RWPE2 (cell line): ENCODE measurements at regions not wholly inside any gene's neighbourhood (a gene's known extent, or its start where the extent isn't known, plus 50 kb on each side); places are given as distances from the start of the nearest gene placed in this dataset.

ENCODE experiments used
- ATAC-seq: fragments of 200-7000 bp; cut with Tn5 transposase; 3 replicates; pipeline ENCODE4 v1.9.1; 2021; ENCODE audit warnings: low read depth
- DNase-seq: peaks from one replicate; pipeline ENCODE4 v3.0.0-alpha.2; 2020; ENCODE audit warnings: low spot score
- H3K27ac ChIP-seq: fragments of 450-650 bp; 2 replicates; pipeline ENCODE4 v1.5.1; 2017; ENCODE audit warnings: mild to moderate bottlenecking; ENCODE audit not compliant: poor library complexity, severe bottlenecking
- H3K27me3 ChIP-seq: fragments of 250-450 bp; sonication (Bioruptor Pico); 2 replicates; pipeline ENCODE4 v1.5.1; 2021; ENCODE audit warnings: mild to moderate bottlenecking, moderate library complexity; ENCODE audit not compliant: insufficient read depth, poor library complexity, severe bottlenecking
- H3K36me3 ChIP-seq: fragments of 250-450 bp; sonication (Bioruptor Pico); 2 replicates; pipeline ENCODE4 v1.5.1; 2020; ENCODE audit warnings: low read depth, mild to moderate bottlenecking, moderate library complexity
- H3K4me1 ChIP-seq: fragments of 250-450 bp; sonication (Bioruptor Pico); 2 replicates; pipeline ENCODE4 v1.5.1; 2021; ENCODE audit warnings: mild to moderate bottlenecking, moderate library complexity; ENCODE audit not compliant: insufficient read depth, poor library complexity, severe bottlenecking
- H3K4me3 ChIP-seq: fragments of 250-450 bp; sonication (Bioruptor Pico); 2 replicates; pipeline ENCODE4 v1.5.1; 2021; ENCODE audit warnings: mild to moderate bottlenecking, moderate library complexity; ENCODE audit not compliant: severe bottlenecking
- H3K9me3 ChIP-seq: fragments of 250-450 bp; sonication (Bioruptor Pico); 2 replicates; pipeline ENCODE4 v1.5.1; 2021; ENCODE audit warnings: mild to moderate bottlenecking, moderate library complexity; ENCODE audit not compliant: severe bottlenecking
- TF ChIP-seq, protein P1 (sequence below): fragments of 450-650 bp; IDR thresholded peaks from one replicate; pipeline ENCODE4 v1.5.1; 2017; ENCODE audit warnings: mild to moderate bottlenecking, moderate library complexity; ENCODE audit not compliant: poor library complexity, severe bottlenecking

DNA sequence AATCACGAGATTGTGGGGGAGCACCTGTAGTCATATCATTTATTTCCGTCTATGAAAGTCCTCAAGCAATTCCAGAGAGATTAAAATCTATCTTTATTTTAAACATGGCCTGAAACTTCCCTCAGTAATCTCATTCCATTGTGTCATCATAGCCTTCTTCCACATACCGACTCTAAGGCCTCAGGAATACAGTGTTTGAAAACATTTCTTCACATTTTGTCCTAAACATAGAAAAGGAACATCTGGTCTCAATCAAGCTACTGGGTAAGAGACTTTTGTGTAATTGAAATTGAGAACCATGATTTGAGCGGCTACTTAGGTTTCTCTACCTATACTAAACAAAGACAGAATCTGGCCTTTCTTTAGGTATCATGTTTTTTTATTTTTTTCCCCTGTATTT, 78.0 kb upstream of the ELMO1 start:
- TF ChIP-seq, protein P1, sequence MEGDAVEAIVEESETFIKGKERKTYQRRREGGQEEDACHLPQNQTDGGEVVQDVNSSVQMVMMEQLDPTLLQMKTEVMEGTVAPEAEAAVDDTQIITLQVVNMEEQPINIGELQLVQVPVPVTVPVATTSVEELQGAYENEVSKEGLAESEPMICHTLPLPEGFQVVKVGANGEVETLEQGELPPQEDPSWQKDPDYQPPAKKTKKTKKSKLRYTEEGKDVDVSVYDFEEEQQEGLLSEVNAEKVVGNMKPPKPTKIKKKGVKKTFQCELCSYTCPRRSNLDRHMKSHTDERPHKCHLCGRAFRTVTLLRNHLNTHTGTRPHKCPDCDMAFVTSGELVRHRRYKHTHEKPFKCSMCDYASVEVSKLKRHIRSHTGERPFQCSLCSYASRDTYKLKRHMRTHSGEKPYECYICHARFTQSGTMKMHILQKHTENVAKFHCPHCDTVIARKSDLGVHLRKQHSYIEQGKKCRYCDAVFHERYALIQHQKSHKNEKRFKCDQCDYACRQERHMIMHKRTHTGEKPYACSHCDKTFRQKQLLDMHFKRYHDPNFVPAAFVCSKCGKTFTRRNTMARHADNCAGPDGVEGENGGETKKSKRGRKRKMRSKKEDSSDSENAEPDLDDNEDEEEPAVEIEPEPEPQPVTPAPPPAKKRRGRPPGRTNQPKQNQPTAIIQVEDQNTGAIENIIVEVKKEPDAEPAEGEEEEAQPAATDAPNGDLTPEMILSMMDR: no peak
- DNase-seq: no peak
- no peaks in the 10 kb centered on the region for H3K9me3 ChIP-seq
- H3K4me3 ChIP-seq: no peak overlapping the region
- H3K4me1 ChIP-seq: no peaks in the 10 kb centered on the region
- H3K36me3 ChIP-seq: no peaks in the 10 kb centered on the region
- no peaks in the 10 kb centered on the region for H3K27me3 ChIP-seq
- no peak for ATAC-seq
- no peak overlapping the region for H3K27ac ChIP-seq

DNA sequence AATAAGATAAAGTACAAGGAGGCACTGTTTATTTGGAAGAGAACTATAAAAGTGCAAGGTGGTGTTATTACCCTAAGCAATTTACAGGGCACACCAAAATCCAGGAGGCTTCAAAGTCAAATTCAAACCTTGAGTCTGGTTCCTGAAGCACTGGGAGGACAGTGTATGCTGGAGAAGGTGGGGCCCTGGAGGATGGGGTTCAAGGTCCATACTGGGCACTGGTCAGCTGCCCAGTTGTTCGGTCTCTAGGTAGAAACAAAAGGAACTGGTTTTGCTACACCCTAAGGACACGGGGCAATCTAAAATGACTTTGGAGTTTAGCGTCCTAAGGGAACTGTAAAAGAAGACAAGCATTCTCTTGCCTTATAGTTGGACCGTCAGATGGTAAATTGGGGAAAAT, 78.4 kb upstream of the ELMO1 start:
- no peaks in the 10 kb centered on the region for H3K36me3 ChIP-seq

DNA sequence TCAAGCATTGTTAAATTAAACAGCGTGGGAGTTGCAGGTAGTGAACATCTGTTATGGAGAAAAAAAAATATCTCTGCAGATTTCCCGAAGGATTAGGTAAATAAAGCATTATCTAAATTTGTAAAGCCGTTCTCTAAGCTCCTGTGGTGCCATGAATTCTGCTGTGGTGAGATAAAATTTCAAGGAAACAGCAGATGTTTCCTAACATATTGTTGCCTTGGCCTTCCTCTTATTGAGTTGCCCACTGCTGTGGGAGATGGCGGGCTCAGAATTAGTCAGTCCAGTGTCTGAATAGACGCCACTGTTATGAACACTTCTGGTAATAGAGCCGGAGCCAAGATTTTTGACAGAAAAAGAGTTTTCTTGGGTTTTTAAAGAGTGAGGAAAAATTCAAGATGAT, 82.6 kb upstream of the ELMO1 start:
- no peaks in the 10 kb centered on the region for H3K9me3 ChIP-seq
- DNase-seq (no peak), ATAC-seq (no peak)
- TF ChIP-seq, protein P1: no peak
- no peaks in the 10 kb centered on the region for H3K27me3 ChIP-seq
- H3K4me1 ChIP-seq: no peaks in the 10 kb centered on the region
- H3K4me3 ChIP-seq: no peak overlapping the region
- H3K27ac ChIP-seq: no peak overlapping the region
- no peaks in the 10 kb centered on the region for H3K36me3 ChIP-seq

More for the DNA sequence above, 78.4 kb upstream of the ELMO1 start:
- ATAC-seq (no peak), DNase-seq (no peak)
- H3K27me3 ChIP-seq: no peaks in the 10 kb centered on the region
- no peak overlapping the region for H3K4me3 ChIP-seq
- H3K9me3 ChIP-seq: no peaks in the 10 kb centered on the region
- no peak overlapping the region for H3K27ac ChIP-seq
- TF ChIP-seq, protein P1: no peak
- no peaks in the 10 kb centered on the region for H3K4me1 ChIP-seq

DNA sequence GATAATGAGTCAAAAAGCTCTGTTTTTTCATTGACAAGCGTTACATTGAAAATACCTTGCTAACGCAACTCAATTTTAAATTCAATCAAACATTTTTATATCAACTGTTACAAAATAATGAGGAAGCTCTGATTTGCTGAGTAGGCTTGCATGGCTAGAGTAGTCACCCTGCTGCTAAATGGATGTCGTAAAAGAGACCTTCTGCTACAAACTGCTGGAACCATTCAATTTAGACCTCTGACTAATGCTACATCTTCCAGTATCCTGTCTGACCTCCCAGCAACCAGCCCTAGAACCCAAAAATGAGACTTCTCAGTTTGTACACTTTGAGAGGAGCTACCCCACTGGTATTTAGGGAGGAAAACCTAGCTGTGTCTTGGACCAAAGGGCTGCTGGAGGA, 84.0 kb upstream of the ELMO1 start:
- no peak overlapping the region for H3K27ac ChIP-seq
- no peaks in the 10 kb centered on the region for H3K9me3 ChIP-seq
- ATAC-seq: no peak
- H3K36me3 ChIP-seq: no peaks in the 10 kb centered on the region
- TF ChIP-seq, protein P1: no peak
- H3K4me1 ChIP-seq: no peaks in the 10 kb centered on the region
- no peak for DNase-seq
- H3K4me3 ChIP-seq: no peak overlapping the region
- no peaks in the 10 kb centered on the region for H3K27me3 ChIP-seq

DNA sequence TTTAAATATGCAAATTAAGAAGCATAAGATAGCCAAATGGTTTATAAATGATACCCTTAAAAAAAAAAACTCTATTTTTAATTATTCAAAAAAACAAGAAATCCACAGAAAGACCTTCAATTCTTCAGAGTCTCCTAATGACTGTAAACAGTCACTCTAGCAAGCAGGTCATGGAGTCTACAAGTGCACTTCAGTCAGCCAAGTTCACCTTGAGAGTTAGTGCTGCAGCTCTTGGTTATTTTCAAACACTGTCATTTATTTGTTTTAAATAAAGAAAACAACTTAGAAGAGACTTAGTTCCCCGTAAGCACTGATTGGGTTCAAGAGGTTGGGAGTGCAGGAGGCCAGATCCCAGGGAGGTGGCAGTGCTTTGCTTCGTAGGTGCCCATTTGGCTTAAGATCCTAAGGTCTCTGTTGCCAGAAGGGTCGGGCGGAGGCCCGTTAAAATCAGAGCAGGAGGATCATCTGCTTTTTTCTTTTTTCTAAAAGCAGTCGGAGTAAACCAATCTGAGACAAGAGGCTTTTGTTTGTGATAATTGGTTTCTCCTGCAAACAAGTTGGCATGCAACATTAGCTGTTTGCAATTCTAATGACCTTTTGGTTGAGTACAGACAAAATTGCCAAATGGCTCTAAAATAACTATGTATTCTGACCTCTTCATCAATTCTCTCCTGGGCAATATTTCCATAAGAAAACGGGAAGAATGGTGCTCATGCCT, 86.4 kb upstream of the ELMO1 start:
- H3K9me3 ChIP-seq: no peaks in the 10 kb centered on the region
- H3K4me1 ChIP-seq: no peaks in the 10 kb centered on the region
- H3K27ac ChIP-seq: no peak overlapping the region
- no peaks in the 10 kb centered on the region for H3K36me3 ChIP-seq
- TF ChIP-seq, protein P1: no peak
- ATAC-seq (no peak), DNase-seq (no peak)
- H3K27me3 ChIP-seq: no peaks in the 10 kb centered on the region
- H3K4me3 ChIP-seq: no peak overlapping the region
